GM21360 (cell line): ENCODE measurements at regions not wholly inside any gene's neighbourhood (a gene's known extent, or its start where the extent isn't known, plus 50 kb on each side); places are given as distances from the start of the nearest gene placed in this dataset.

Experiments
- ATAC-seq: cut with Tn5 transposase; IDR thresholded peaks from one replicate; pipeline ENCODE4 v1.9.1; 2021; ENCODE audit warnings: mild to moderate bottlenecking, moderate library complexity; ENCODE audit not compliant: unreplicated experiment

DNA sequence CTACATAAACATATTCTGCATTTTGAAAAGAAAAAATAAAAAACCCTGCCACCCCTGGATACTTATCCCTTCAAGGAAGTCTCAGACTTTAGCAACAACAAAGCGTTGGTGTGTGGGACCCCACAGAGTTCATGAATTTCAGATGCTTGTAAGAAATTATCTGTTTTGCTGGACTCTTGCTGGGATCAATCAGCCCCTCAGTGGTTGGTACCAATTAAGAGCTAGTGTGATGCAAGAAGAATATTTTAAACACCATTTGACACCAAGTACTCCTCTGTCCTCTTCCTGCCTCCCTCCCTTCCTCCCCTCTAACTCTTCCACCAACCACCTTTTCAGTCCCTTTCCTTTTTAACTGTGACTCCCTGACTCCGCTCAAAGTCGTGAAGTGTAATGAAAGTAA, 51.5 kb downstream of the SST start:
- no peak for ATAC-seq

DNA sequence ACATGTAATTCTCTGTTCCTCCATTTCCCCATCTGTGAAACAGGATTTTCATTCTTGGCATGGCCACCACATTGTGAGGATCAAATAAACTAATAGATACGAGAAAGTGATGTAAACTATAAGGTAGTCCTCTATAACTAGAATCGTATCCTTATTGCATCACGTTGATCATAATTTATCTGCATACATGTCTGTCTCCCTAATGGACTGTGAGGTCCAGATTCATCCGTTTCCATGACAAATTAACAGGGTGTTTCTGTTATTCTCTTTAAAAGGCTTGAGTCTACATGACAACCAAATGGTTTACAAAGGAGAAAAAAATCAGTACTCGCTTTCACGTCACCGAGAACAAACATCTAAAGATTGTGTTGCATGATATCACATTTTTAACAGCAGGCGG, 53.0 kb downstream of the SST start:
- ATAC-seq, result no peak

- ATAC-seq, result peak; percentile 62
These were observed 53.8 kb downstream of the SST start for GRCh38 chr3:187616307-187616972.

GRCh38 chr3:187615630-187616029, 54.6 kb downstream of the SST start:
- ATAC-seq, result no peak

DNA sequence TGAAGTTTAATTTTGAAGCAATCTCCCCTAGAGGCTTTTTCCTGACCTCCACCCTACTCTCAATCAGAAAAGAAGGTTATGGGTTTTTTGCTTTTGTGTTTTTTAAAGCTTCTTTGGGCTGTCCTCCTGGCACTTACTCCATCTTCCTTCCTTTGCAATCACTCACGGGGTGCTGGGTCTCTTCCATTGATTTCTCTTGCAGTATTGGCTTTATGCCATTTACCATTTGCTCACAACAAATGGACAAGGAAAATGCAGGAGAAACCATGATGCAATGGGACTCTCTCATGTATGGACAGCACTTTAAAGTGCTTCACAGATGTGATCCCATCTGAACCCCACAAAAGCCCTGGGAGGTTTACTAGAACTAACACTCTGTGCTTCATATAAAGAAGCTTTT, 57.5 kb downstream of the SST start:
- no peak for ATAC-seq

- ATAC-seq, result no peak
These were observed 59.1 kb downstream of the SST start for GRCh38 chr3:187610981-187611511.

DNA sequence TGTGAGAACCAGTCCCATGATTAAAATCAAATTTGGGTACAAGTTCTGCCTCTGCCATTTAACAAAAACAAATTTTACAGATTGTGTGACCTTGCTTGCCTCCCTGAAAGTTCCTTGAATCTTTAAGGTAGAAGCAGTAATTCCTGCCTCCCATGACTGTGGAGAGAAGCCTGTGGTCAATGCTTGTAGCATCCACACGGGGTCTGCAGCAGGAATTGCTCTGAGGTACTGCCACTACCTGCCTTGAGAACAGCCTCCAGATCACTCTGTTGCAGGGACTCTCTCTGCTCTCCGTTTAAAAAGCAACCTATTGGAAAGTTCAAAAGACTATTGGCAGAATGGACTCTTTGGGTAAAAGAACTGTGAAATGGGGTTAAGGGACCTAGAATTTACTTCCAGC, 75.9 kb downstream of the SST start:
- no peak for ATAC-seq

GRCh38 chr3:187593451-187593850, 76.7 kb downstream of the SST start:
- ATAC-seq, result no peak

GRCh38 chr3:187590861-187591576, 79.2 kb downstream of the SST start:
- no peak for ATAC-seq

- ATAC-seq, result no peak
These were observed 83.1 kb downstream of the SST start for GRCh38 chr3:187587076-187587475.

GRCh38 chr3:187586226-187586625, 84.0 kb downstream of the SST start:
- ATAC-seq, result no peak

- ATAC-seq, result no peak
These were observed 97.8 kb downstream of the SST start for GRCh38 chr3:187572441-187572840.

- no peak for ATAC-seq
These were observed 98.5 kb downstream of the SST start for GRCh38 chr3:187571701-187572100.

GRCh38 chr3:187570776-187571175, 99.4 kb downstream of the SST start:
- no peak for ATAC-seq

GRCh38 chr3:187568171-187568570, 102.0 kb downstream of the SST start:
- ATAC-seq, result no peak

GRCh38 chr3:187567661-187568121, 102.5 kb downstream of the SST start:
- no peak for ATAC-seq

- ATAC-seq, result no peak
These were observed 103.2 kb downstream of the SST start for GRCh38 chr3:187567021-187567420.

GRCh38 chr3:187565701-187566100, 104.5 kb downstream of the SST start:
- no peak for ATAC-seq

- ATAC-seq, result no peak
These were observed 111.2 kb downstream of the SST start for GRCh38 chr3:187558990-187559389.

DNA sequence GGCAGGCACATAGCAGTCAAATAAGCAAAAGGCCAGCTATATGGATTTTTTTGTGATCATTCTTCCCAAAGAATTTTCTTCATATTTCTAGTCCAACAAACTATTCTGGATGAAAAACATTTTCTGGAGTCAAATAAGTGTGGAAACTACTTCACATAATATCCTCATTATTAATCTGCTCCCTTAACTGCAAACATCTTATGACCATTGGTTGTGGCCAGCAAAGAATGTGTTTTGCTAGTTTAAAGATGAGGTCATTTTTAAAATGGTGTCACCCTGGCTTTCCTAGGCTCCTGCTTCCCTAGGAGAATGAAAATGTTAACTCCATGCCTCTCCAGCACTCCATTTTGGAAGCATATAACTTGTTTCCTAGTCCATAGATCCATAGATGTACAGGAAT, 118.8 kb downstream of the SST start:
- no peak for ATAC-seq

GRCh38 chr3:187550446-187550845, 119.7 kb downstream of the SST start:
- ATAC-seq, result no peak

GRCh38 chr3:187545366-187545765, 124.8 kb downstream of the SST start:
- ATAC-seq, result no peak
